ENCODE measurements at regions not wholly inside any gene's neighbourhood (a gene's known extent, or its start where the extent isn't known, plus 50 kb on each side); places are given as distances from the start of the nearest gene placed in this dataset.

- no peaks in the 10 kb centered on the region for H3K4me1 Mint-ChIP-seq (ENCODE audit: low read depth)
- H3K27me3 Mint-ChIP-seq = no peaks in the 10 kb centered on the region
- no peaks in the 10 kb centered on the region for H3K36me3 Mint-ChIP-seq (ENCODE audit: low read depth)
- no peaks in the 10 kb centered on the region for H3K9me3 Mint-ChIP-seq
- POLR2A ChIA-PET = no interaction called here
- Histone ChIP-seq H3K4me1 (ENCODE audit: insufficient read depth, low read length) (no peaks in the 10 kb centered on the region), H3K9me3 (ENCODE audit: control insufficient read depth in 1 of 2, insufficient read depth in 1 of 2, low read length in 2 of 2) (no peaks in the 10 kb centered on the region), H3K27ac (ENCODE audit: low read depth in 1 of 2, low read length in 2 of 2) (no peak overlapping the region), H3K27me3 (ENCODE audit: control insufficient read depth in 1 of 2, insufficient read depth in 2 of 2, low read length in 2 of 2) (no peaks in the 10 kb centered on the region), H3K36me3 (ENCODE audit: insufficient read depth, low read length) (no peaks in the 10 kb centered on the region), H3K4me3 (ENCODE audit: low read length) (no peak overlapping the region)
- no peak overlapping the region for H3K27ac Mint-ChIP-seq
- no peak overlapping the region for H3K4me3 Mint-ChIP-seq
- DNase-seq (no peak), ATAC-seq (ENCODE audit: poor library complexity) (no peak)
- CTCF ChIA-PET = no interaction called here
- no peak for TF ChIP-seq CTCF (IDR thresholded peaks at IDR 0.05)
- intact Hi-C loops (cut with DNase I, micrococcal nuclease) = no loop called here
Observed at GRCh38 chr4:20454515-20454914, 202.8 kb downstream of the SLIT2 start.

- intact Hi-C loops (cut with DNase I, micrococcal nuclease) = no loop called here
- H3K27ac ChIP-seq (ENCODE audit: low read depth in 1 of 2, low read length in 2 of 2) = no peak overlapping the region
- TF ChIP-seq CTCF (IDR thresholded peaks at IDR 0.05) = no peak
- ATAC-seq (ENCODE audit: poor library complexity) = no peak
- H3K36me3 ChIP-seq (ENCODE audit: insufficient read depth, low read length) = no peaks in the 10 kb centered on the region
- ChIA-PET CTCF (no interaction called here), POLR2A (no interaction called here)
- Mint-ChIP-seq H3K4me3 (no peak overlapping the region), H3K4me1 (ENCODE audit: low read depth) (no peaks in the 10 kb centered on the region), H3K36me3 (ENCODE audit: low read depth) (no peaks in the 10 kb centered on the region), H3K27me3 (no peaks in the 10 kb centered on the region), H3K9me3 (no peaks in the 10 kb centered on the region), H3K27ac (no peak overlapping the region)
- no peak overlapping the region for H3K4me3 ChIP-seq (ENCODE audit: low read length)
- no peaks in the 10 kb centered on the region for H3K4me1 ChIP-seq (ENCODE audit: insufficient read depth, low read length)
- DNase-seq = no peak
- H3K9me3 ChIP-seq (ENCODE audit: control insufficient read depth in 1 of 2, insufficient read depth in 1 of 2, low read length in 2 of 2) = no peaks in the 10 kb centered on the region
- no peaks in the 10 kb centered on the region for H3K27me3 ChIP-seq (ENCODE audit: control insufficient read depth in 1 of 2, insufficient read depth in 2 of 2, low read length in 2 of 2)
Observed at GRCh38 chr4:20456407-20456806, 204.7 kb downstream of the SLIT2 start.

DNA sequence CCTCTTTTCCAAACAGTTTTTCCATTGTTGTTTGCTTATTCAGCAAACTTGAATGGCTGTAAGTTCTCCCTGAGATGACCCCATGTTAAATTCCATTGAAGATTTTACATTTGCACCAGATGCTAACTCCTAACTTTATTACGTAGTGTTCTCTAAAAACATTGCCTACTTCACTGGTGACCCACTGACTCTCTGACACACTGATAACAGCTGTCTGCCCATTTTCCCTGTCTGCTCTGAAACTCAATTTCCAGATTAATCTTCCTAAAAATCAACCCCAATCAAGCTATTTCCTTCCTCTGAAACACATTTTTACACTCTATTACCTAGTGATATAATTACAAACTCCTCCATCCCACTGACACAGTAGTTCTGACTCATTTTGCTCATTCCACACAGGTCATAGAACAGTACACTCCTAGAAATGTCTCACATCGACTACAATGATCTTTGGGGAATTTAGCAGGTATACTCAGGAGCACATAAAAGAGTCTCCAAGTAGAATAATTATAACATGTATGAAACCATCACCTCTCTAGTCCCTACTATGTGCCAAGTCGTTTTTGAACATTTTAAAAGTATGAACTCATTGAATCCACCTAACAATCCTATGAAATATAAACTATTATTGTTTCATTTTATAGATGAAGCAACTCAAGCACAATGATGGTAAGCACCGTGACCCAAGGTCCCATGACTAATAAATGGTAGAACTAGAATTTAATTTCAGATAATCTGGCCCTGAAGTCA is 210.9 kb downstream of the SLIT2 start:
- DNase-seq (no peak), ATAC-seq (ENCODE audit: poor library complexity) (no peak)
- no peak overlapping the region for H3K27ac ChIP-seq (ENCODE audit: low read depth in 1 of 2, low read length in 2 of 2)
- H3K4me3 ChIP-seq (ENCODE audit: low read length) = no peak overlapping the region
- intact Hi-C loops (cut with DNase I, micrococcal nuclease) = no loop called here
- no peaks in the 10 kb centered on the region for H3K9me3 Mint-ChIP-seq
- no peaks in the 10 kb centered on the region for H3K4me1 ChIP-seq (ENCODE audit: insufficient read depth, low read length)
- no peaks in the 10 kb centered on the region for H3K36me3 ChIP-seq (ENCODE audit: insufficient read depth, low read length)
- ChIA-PET POLR2A (no interaction called here), CTCF (no interaction called here)
- H3K27me3 ChIP-seq (ENCODE audit: control insufficient read depth in 1 of 2, insufficient read depth in 2 of 2, low read length in 2 of 2) = no peaks in the 10 kb centered on the region
- no peaks in the 10 kb centered on the region for H3K4me1 Mint-ChIP-seq (ENCODE audit: low read depth)
- H3K27ac Mint-ChIP-seq = no peak overlapping the region
- H3K27me3 Mint-ChIP-seq = no peaks in the 10 kb centered on the region
- no peaks in the 10 kb centered on the region for H3K9me3 ChIP-seq (ENCODE audit: control insufficient read depth in 1 of 2, insufficient read depth in 1 of 2, low read length in 2 of 2)
- no peak overlapping the region for H3K4me3 Mint-ChIP-seq
- no peaks in the 10 kb centered on the region for H3K36me3 Mint-ChIP-seq (ENCODE audit: low read depth)
- no peak for TF ChIP-seq CTCF (IDR thresholded peaks at IDR 0.05)
